ENCODE measurements at regions not wholly inside any gene's neighbourhood (a gene's known extent, or its start where the extent isn't known, plus 50 kb on each side); places are given as distances from the start of the nearest gene placed in this dataset.

- no peaks in the 10 kb centered on the region for H3K9me3 Mint-ChIP-seq
- Histone ChIP-seq H3K4me2 (no peak overlapping the region), H3K27me3 (no peaks in the 10 kb centered on the region), H3K36me3 (no peaks in the 10 kb centered on the region), H3K9ac (no peak overlapping the region), H4K20me1 (ENCODE audit: low read depth) (no peaks in the 10 kb centered on the region), H3F3A (ENCODE audit: low read depth) (no peaks in the 10 kb centered on the region), H3K4me1 (peaks cover 10% of the 10 kb centered on the region), H3K4me3 (no peak overlapping the region), H3K27ac (no peak overlapping the region), H2AFZ (replicated peaks) (no peak overlapping the region), H3K79me2 (ENCODE audit: low read depth) (no peaks in the 10 kb centered on the region), H3K9me3 (ENCODE audit: low read depth) (no peaks in the 10 kb centered on the region)
- no peaks in the 10 kb centered on the region for H3K27me3 Mint-ChIP-seq (ENCODE audit: insufficient read depth, low read depth)
- H3K4me3 Mint-ChIP-seq = no peak overlapping the region
- H3K36me3 Mint-ChIP-seq = no peaks in the 10 kb centered on the region
- TF ChIP-seq CTCF (IDR thresholded peaks at IDR 0.05) (no peak), EZH2phosphoT487 (IDR thresholded peaks at IDR 0.05) (no peak), EZH2 (IDR thresholded peaks at IDR 0.05) (no peak)
- peaks cover 14% of the 10 kb centered on the region for H3K4me1 Mint-ChIP-seq
- H3K27ac Mint-ChIP-seq = no peak overlapping the region
- DNase-seq (ENCODE audit: low spot score) = no peak
Measured at GRCh38 chr3:105233010-105233409, 133.7 kb upstream of the ALCAM start.

GRCh38 chr3:105235221-105235620 lies 131.5 kb upstream of the ALCAM start:
- no peak overlapping the region for H3K27ac ChIP-seq
- H3K4me3 Mint-ChIP-seq = no peak overlapping the region
- no peak for DNase-seq (ENCODE audit: low spot score)
- H2AFZ ChIP-seq (replicated peaks) = no peak overlapping the region
- no peaks in the 10 kb centered on the region for H3K27me3 Mint-ChIP-seq (ENCODE audit: insufficient read depth, low read depth)
- no peaks in the 10 kb centered on the region for H3K9me3 ChIP-seq (ENCODE audit: low read depth)
- no peak overlapping the region for H3K9ac ChIP-seq
- no peak overlapping the region for H3K4me2 ChIP-seq
- no peak overlapping the region for H3K4me3 ChIP-seq
- H4K20me1 ChIP-seq (ENCODE audit: low read depth) = no peaks in the 10 kb centered on the region
- no peaks in the 10 kb centered on the region for H3K36me3 ChIP-seq
- TF ChIP-seq CTCF (IDR thresholded peaks at IDR 0.05) (no peak), EZH2phosphoT487 (IDR thresholded peaks at IDR 0.05) (no peak), EZH2 (IDR thresholded peaks at IDR 0.05) (no peak)
- no peaks in the 10 kb centered on the region for H3K27me3 ChIP-seq
- no peak overlapping the region for H3K27ac Mint-ChIP-seq
- peaks cover 10% of the 10 kb centered on the region for H3K4me1 ChIP-seq
- no peaks in the 10 kb centered on the region for H3K79me2 ChIP-seq (ENCODE audit: low read depth)
- H3K36me3 Mint-ChIP-seq = no peaks in the 10 kb centered on the region
- peaks cover 14% of the 10 kb centered on the region for H3K4me1 Mint-ChIP-seq
- no peaks in the 10 kb centered on the region for H3F3A ChIP-seq (ENCODE audit: low read depth)
- no peaks in the 10 kb centered on the region for H3K9me3 Mint-ChIP-seq

- no peak overlapping the region for H2AFZ ChIP-seq (replicated peaks)
- H3K36me3 Mint-ChIP-seq = no peaks in the 10 kb centered on the region
- H3K4me3 Mint-ChIP-seq = no peak overlapping the region
- H3K4me1 Mint-ChIP-seq = peaks cover 14% of the 10 kb centered on the region
- H3F3A ChIP-seq (ENCODE audit: low read depth) = no peaks in the 10 kb centered on the region
- no peaks in the 10 kb centered on the region for H4K20me1 ChIP-seq (ENCODE audit: low read depth)
- H3K9me3 ChIP-seq (ENCODE audit: low read depth) = no peaks in the 10 kb centered on the region
- H3K4me3 ChIP-seq = no peak overlapping the region
- no peaks in the 10 kb centered on the region for H3K27me3 Mint-ChIP-seq (ENCODE audit: insufficient read depth, low read depth)
- no peaks in the 10 kb centered on the region for H3K9me3 Mint-ChIP-seq
- no peak for DNase-seq (ENCODE audit: low spot score)
- no peaks in the 10 kb centered on the region for H3K36me3 ChIP-seq
- H3K9ac ChIP-seq = no peak overlapping the region
- no peak overlapping the region for H3K4me2 ChIP-seq
- peaks cover 10% of the 10 kb centered on the region for H3K4me1 ChIP-seq
- H3K27ac Mint-ChIP-seq = no peak overlapping the region
- no peaks in the 10 kb centered on the region for H3K79me2 ChIP-seq (ENCODE audit: low read depth)
- no peaks in the 10 kb centered on the region for H3K27me3 ChIP-seq
- TF ChIP-seq CTCF (IDR thresholded peaks at IDR 0.05) (no peak), EZH2 (IDR thresholded peaks at IDR 0.05) (no peak), EZH2phosphoT487 (IDR thresholded peaks at IDR 0.05) (peak; percentile 55)
- H3K27ac ChIP-seq = no peak overlapping the region
Measured at GRCh38 chr3:105235785-105236184, 130.9 kb upstream of the ALCAM start.

Measured in neural progenitor cell (in vitro differentiated cells).